Left lung (tissue), 4 donors: ENCODE measurements at regions not wholly inside any gene's neighbourhood (a gene's known extent, or its start where the extent isn't known, plus 50 kb on each side); places are given as distances from the start of the nearest gene placed in this dataset.

ENCODE experiments used
- ATAC-seq: fragments of 200-7000 bp; cut with Tn5 transposase; one replicate; pipeline ENCODE4 v1.9.1; 2020; ENCODE audit warnings: moderate library complexity
- DNase-seq, 4 donors: peaks; one replicate each; pipeline ENCODE4 v3.0.0-alpha.2; 2013 to 2020
- H3K27ac ChIP-seq, 2 donors: fragments of 200-600 bp; sonication (generic) in 1 of 2; one replicate each; pipeline versions ENCODE4 v1.5.0 to v1.8.0; 2020 to 2021
- H3K27me3 ChIP-seq, 2 donors: fragments of 200-600 bp; sonication (generic) in 1 of 2; one replicate each; pipeline versions ENCODE4 v1.5.0 to v1.8.0; 2020 to 2021
- H3K36me3 ChIP-seq, 2 donors: fragments of 200-600 bp; sonication (generic) in 1 of 2; one replicate each; pipeline versions ENCODE4 v1.5.0 to v1.8.0; 2020 to 2021
- H3K4me1 ChIP-seq, 2 donors: fragments of 200-600 bp; one replicate each; pipeline ENCODE4 v1.8.0; 2021
- H3K4me3 ChIP-seq, 2 donors: fragments of 200-600 bp; sonication (generic) in 1 of 2; one replicate each; pipeline versions ENCODE4 v1.5.0 to v1.8.0; 2020 to 2021; ENCODE audit warnings: mild to moderate bottlenecking in 1 of 2
- H3K9me3 ChIP-seq, 2 donors: fragments of 200-600 bp; sonication (generic) in 1 of 2; one replicate each; pipeline versions ENCODE4 v1.5.0 to v1.8.0; 2020 to 2021
- intact Hi-C, 2 donors: fragments of 100-400 bp; cut with DNase I; formaldehyde crosslinking; loops; one replicate each; pipeline versions ENCODE4 v1.11.2 to v1.14.2; 2022
- TF ChIP-seq, protein P1 (sequence below), 2 donors: fragments of 200-600 bp; sonication (generic) in 1 of 2; IDR thresholded peaks; one replicate each; pipeline versions ENCODE4 v1.5.0 to v1.8.0; 2021; ENCODE audit warnings: antibody characterized with exemption in 2 of 2
- donor health status: DM: no; HTN: yes; CAD: no.
- donor health status: DM: no; HTN: no; CAD: no.

DNA sequence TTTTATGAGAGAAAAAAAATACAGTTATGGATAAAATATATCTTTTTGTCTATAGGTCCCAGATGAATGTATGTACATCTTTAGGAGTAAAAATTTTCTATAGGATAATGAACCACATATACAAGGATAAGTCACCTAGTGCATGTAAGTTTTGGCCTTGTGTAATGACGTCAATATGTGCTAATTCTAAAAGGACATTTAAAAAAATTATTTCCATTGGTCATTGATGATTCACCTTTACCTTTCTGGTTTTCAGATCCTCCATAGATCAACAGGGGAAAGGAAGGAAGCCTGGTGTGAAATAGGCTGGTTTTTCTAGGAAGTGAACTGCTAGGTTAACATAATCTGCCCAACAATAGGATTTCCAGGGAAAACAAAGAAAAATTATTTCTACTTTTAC, 684.3 kb upstream of the SOX9 start:
- H3K36me3 ChIP-seq: no peaks in the 10 kb centered on the region
- ATAC-seq: no peak
- intact Hi-C loops: no loop called here

DNA sequence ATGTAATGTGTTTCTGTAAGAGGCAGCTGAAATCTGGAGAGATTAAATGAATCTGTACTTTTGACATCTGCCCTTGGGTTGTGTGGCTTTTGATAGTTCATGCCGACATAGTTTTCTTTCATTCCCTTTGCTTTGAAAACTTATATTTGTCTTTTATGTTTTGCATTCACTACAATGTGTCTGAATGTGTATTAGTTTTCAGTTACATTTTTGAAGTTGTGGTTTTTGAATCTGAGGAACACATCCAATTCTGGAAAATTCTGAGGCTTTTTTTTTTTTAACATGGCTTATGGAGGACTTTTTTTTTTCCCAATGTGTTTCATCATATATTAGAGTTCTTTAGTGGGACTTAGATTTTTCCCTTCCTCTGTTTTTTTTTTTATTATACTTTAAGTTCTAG, 683.7 kb upstream of the SOX9 start:
- ATAC-seq (no peak), DNase-seq (no peak)
- peaks cover 0 to 4% of the 10 kb centered on the region in 2 donors for H3K4me1 ChIP-seq
- intact Hi-C loops: no loop called here
- TF ChIP-seq, protein P1, sequence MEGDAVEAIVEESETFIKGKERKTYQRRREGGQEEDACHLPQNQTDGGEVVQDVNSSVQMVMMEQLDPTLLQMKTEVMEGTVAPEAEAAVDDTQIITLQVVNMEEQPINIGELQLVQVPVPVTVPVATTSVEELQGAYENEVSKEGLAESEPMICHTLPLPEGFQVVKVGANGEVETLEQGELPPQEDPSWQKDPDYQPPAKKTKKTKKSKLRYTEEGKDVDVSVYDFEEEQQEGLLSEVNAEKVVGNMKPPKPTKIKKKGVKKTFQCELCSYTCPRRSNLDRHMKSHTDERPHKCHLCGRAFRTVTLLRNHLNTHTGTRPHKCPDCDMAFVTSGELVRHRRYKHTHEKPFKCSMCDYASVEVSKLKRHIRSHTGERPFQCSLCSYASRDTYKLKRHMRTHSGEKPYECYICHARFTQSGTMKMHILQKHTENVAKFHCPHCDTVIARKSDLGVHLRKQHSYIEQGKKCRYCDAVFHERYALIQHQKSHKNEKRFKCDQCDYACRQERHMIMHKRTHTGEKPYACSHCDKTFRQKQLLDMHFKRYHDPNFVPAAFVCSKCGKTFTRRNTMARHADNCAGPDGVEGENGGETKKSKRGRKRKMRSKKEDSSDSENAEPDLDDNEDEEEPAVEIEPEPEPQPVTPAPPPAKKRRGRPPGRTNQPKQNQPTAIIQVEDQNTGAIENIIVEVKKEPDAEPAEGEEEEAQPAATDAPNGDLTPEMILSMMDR (IDR thresholded peaks at IDR 0.05): no peak
- no peaks in the 10 kb centered on the region for H3K27me3 ChIP-seq
- no peak overlapping the region for H3K4me3 ChIP-seq
- no peaks in the 10 kb centered on the region for H3K9me3 ChIP-seq
- H3K27ac ChIP-seq: no peak overlapping the region
- H3K36me3 ChIP-seq: no peaks in the 10 kb centered on the region

More for the DNA sequence above, 684.3 kb upstream of the SOX9 start:
- no peak for DNase-seq
- Histone ChIP-seq H3K27ac (no peak overlapping the region), H3K9me3 (no peaks in the 10 kb centered on the region), H3K27me3 (no peaks in the 10 kb centered on the region), H3K4me1 (peaks cover 0 to 4% of the 10 kb centered on the region in 2 donors), H3K4me3 (no peak overlapping the region)
- TF ChIP-seq, protein P1 (IDR thresholded peaks at IDR 0.05): no peak

DNA sequence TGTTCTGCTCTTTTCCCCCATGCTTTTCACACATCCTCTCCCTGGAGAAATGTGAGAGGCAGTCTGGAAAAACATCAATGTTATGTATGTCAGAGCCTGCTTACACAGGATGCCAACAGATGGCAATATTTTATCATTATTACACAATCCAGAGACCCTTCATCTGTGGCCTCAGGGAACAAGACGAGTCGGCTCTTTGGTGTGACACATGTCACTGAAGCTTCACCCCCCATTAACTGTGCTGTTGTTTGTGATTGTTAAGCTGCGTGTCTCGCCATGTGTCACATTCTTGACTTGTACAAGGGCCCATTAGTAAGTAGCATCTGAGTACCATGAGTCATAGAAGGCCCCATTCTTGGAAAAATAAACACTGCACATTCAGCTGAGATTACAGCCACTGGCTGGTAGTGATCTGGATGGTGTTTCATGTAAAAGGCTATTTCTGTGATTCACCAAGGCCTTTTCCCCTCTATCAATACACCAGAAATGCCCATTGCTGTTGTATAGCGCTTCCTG, 682.1 kb upstream of the SOX9 start:
- Histone ChIP-seq H3K4me3 (no peak overlapping the region), H3K4me1 (peaks cover 0 to 4% of the 10 kb centered on the region in 2 donors), H3K27ac (peak overlapping the region in 1 of 2 donors; percentile 69), H3K36me3 (no peaks in the 10 kb centered on the region), H3K9me3 (no peaks in the 10 kb centered on the region), H3K27me3 (no peaks in the 10 kb centered on the region)
- TF ChIP-seq, protein P1 (IDR thresholded peaks at IDR 0.05): no peak
- DNase-seq (peak in 3 of 4 donors; percentile 41 to 65 (median 42)), ATAC-seq (peak; percentile 93)
- intact Hi-C loops: no loop called here

DNA sequence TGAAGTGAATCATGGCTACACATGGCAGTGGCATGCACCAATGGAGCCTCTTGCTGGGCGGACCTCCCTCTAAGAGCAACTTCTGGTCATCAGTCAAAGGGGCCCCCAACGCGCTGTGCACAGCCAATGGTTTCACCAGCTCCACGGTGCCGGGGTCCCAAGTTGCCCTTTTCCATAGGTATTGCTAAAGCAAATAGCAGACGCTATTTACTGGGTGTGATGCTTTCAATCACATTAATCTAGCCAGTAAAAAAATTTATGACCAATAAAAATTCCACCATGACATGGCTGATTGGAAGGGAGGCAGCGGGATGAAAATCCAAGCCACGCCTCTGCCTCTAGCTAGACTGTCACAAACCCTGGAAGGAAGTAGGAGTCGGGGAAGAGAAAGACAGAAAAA, 680.3 kb upstream of the SOX9 start:
- no peaks in the 10 kb centered on the region for H3K36me3 ChIP-seq
- ATAC-seq (no peak), DNase-seq (peak in 1 of 4 donors; percentile 53)
- H3K27ac ChIP-seq: no peak overlapping the region
- H3K4me1 ChIP-seq: peaks cover 0 to 4% of the 10 kb centered on the region in 2 donors
- H3K9me3 ChIP-seq: no peaks in the 10 kb centered on the region
- TF ChIP-seq, protein P1 (IDR thresholded peaks at IDR 0.05): no peak
- H3K27me3 ChIP-seq: no peaks in the 10 kb centered on the region
- intact Hi-C loops: no loop called here
- H3K4me3 ChIP-seq: no peak overlapping the region

DNA sequence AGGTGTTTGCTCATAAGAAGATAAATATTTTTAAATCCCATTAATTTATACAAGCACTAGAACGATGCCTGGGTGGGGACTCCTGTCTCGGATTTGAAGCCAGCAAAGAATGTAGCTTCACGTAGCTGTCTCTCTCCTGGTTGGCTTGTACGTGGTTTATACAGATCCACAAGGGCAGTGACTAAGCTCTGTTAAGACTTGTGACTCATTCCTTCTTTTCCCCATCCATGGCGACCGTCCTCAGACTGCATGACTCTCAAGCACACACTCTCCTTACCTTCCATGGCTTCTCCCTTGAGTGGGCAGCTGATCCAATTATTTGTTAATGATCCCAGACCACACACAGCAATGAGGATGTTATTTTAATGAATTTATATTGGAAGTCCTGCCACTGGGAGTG, 679.7 kb upstream of the SOX9 start:
- H3K4me1 ChIP-seq: peaks cover 0 to 4% of the 10 kb centered on the region in 2 donors
- H3K27ac ChIP-seq: no peak overlapping the region
- no peaks in the 10 kb centered on the region for H3K9me3 ChIP-seq
- no peaks in the 10 kb centered on the region for H3K27me3 ChIP-seq
- TF ChIP-seq, protein P1 (IDR thresholded peaks at IDR 0.05): no peak
- DNase-seq (no peak), ATAC-seq (peak; percentile 70)
- no peak overlapping the region for H3K4me3 ChIP-seq
- intact Hi-C loops: no loop called here
- H3K36me3 ChIP-seq: no peaks in the 10 kb centered on the region
